ENCODE measurements at regions not wholly inside any gene's neighbourhood (a gene's known extent, or its start where the extent isn't known, plus 50 kb on each side); places are given as distances from the start of the nearest gene placed in this dataset.
"Not testable (repeated sequence)": the region's sequence is repeated elsewhere in the genome, so short reads cannot be mapped to it uniquely, and the experiment has no call there.

DNA sequence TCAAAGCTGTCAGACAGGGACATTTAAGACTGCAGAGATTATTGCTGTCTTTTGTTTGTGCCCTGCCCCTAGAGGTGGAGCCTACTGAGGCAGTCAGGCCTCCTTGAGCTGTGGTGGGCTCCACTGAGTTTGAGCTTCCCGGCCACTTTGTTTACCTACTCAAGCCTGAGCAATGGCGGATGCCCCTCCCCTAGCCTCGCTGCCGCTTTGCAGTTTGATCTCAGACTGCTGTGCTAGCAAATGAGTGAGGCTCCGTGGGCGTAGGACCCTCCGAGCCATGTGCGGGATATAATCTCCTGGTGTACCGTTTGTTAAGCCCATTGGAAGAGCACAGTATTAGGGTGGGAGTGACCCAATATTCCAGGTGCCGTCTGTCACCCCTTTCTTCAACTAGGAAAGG lies 1835.5 kb upstream of the PIK3C3 start:
- TF ChIP-seq, protein P1, sequence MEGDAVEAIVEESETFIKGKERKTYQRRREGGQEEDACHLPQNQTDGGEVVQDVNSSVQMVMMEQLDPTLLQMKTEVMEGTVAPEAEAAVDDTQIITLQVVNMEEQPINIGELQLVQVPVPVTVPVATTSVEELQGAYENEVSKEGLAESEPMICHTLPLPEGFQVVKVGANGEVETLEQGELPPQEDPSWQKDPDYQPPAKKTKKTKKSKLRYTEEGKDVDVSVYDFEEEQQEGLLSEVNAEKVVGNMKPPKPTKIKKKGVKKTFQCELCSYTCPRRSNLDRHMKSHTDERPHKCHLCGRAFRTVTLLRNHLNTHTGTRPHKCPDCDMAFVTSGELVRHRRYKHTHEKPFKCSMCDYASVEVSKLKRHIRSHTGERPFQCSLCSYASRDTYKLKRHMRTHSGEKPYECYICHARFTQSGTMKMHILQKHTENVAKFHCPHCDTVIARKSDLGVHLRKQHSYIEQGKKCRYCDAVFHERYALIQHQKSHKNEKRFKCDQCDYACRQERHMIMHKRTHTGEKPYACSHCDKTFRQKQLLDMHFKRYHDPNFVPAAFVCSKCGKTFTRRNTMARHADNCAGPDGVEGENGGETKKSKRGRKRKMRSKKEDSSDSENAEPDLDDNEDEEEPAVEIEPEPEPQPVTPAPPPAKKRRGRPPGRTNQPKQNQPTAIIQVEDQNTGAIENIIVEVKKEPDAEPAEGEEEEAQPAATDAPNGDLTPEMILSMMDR (IDR thresholded peaks at IDR 0.05; ENCODE audit: low read depth, low read length, poor library complexity, severe bottlenecking), result not testable (repeated sequence)
- TF ChIP-seq EZH2phosphoT487 (IDR thresholded peaks at IDR 0.05; ENCODE audit: borderline replicate concordance, low read length), result not testable (repeated sequence)

Measured in DOHH2 (cell line).